ENCODE measurements at regions not wholly inside any gene's neighbourhood (a gene's known extent, or its start where the extent isn't known, plus 50 kb on each side); places are given as distances from the start of the nearest gene placed in this dataset.
"Not testable (repeated sequence)": the region's sequence is repeated elsewhere in the genome, so short reads cannot be mapped to it uniquely, and the experiment has no call there.

GRCh38 chr4:149211876-149212275, 603.8 kb downstream of the IQCM start:
- Histone ChIP-seq H3K36me3 (ENCODE audit: insufficient read depth, insufficient read length, low read length) (no peaks in the 10 kb centered on the region), H3K4me1 (ENCODE audit: insufficient read depth, insufficient read length) (no peaks in the 10 kb centered on the region), H3K9me3 (ENCODE audit: insufficient read depth, low read length) (no peaks in the 10 kb centered on the region), H3K27me3 (ENCODE audit: insufficient read depth, insufficient read length) (no peaks in the 10 kb centered on the region), H3K4me3 (ENCODE audit: insufficient read length, low read depth) (no peak overlapping the region), H3K9ac (ENCODE audit: insufficient read length, low read depth) (no peak overlapping the region)
- no peak for DNase-seq (ENCODE audit: low read depth, low spot score)
- no peak for TF ChIP-seq ZNF274 (IDR thresholded peaks at IDR 0.05; ENCODE audit: low read depth, low read length)
- TF ChIP-seq SUZ12 (IDR thresholded peaks at IDR 0.05; ENCODE audit: extremely low read depth, insufficient read depth, insufficient read length) = no peak
- no peak for TF ChIP-seq YY1 (IDR thresholded peaks at IDR 0.05; ENCODE audit: insufficient read depth, insufficient read length)

GRCh38 chr4:149203256-149204001, 612.2 kb downstream of the IQCM start:
- Histone ChIP-seq H3K36me3 (ENCODE audit: insufficient read depth, insufficient read length, low read length) (no peaks in the 10 kb centered on the region), H3K4me3 (ENCODE audit: insufficient read length, low read depth) (no peak overlapping the region), H3K9ac (ENCODE audit: insufficient read length, low read depth) (no peak overlapping the region), H3K4me1 (ENCODE audit: insufficient read depth, insufficient read length) (no peaks in the 10 kb centered on the region), H3K27me3 (ENCODE audit: insufficient read depth, insufficient read length) (no peaks in the 10 kb centered on the region), H3K9me3 (ENCODE audit: insufficient read depth, low read length) (no peaks in the 10 kb centered on the region)
- TF ChIP-seq SUZ12 (IDR thresholded peaks at IDR 0.05; ENCODE audit: extremely low read depth, insufficient read depth, insufficient read length) (no peak), ZNF274 (IDR thresholded peaks at IDR 0.05; ENCODE audit: low read depth, low read length) (no peak), YY1 (IDR thresholded peaks at IDR 0.05; ENCODE audit: insufficient read depth, insufficient read length) (no peak)
- DNase-seq (ENCODE audit: low read depth, low spot score) = no peak

GRCh38 chr4:149202117-149202516, 613.5 kb downstream of the IQCM start:
- H3K27me3 ChIP-seq (ENCODE audit: insufficient read depth, insufficient read length) = no peaks in the 10 kb centered on the region
- no peak overlapping the region for H3K4me3 ChIP-seq (ENCODE audit: insufficient read length, low read depth)
- H3K36me3 ChIP-seq (ENCODE audit: insufficient read depth, insufficient read length, low read length) = no peaks in the 10 kb centered on the region
- no peak for DNase-seq (ENCODE audit: low read depth, low spot score)
- TF ChIP-seq SUZ12 (IDR thresholded peaks at IDR 0.05; ENCODE audit: extremely low read depth, insufficient read depth, insufficient read length) (no peak), YY1 (IDR thresholded peaks at IDR 0.05; ENCODE audit: insufficient read depth, insufficient read length) (no peak), ZNF274 (IDR thresholded peaks at IDR 0.05; ENCODE audit: low read depth, low read length) (no peak)
- H3K4me1 ChIP-seq (ENCODE audit: insufficient read depth, insufficient read length) = no peaks in the 10 kb centered on the region
- no peaks in the 10 kb centered on the region for H3K9me3 ChIP-seq (ENCODE audit: insufficient read depth, low read length)
- no peak overlapping the region for H3K9ac ChIP-seq (ENCODE audit: insufficient read length, low read depth)

- Histone ChIP-seq H3K27me3 (ENCODE audit: insufficient read depth, insufficient read length) (no peaks in the 10 kb centered on the region), H3K9ac (ENCODE audit: insufficient read length, low read depth) (no peak overlapping the region), H3K4me1 (ENCODE audit: insufficient read depth, insufficient read length) (no peaks in the 10 kb centered on the region), H3K9me3 (ENCODE audit: insufficient read depth, low read length) (no peaks in the 10 kb centered on the region), H3K36me3 (ENCODE audit: insufficient read depth, insufficient read length, low read length) (no peaks in the 10 kb centered on the region), H3K4me3 (ENCODE audit: insufficient read length, low read depth) (no peak overlapping the region)
- TF ChIP-seq YY1 (IDR thresholded peaks at IDR 0.05; ENCODE audit: insufficient read depth, insufficient read length) (no peak), SUZ12 (IDR thresholded peaks at IDR 0.05; ENCODE audit: extremely low read depth, insufficient read depth, insufficient read length) (no peak), ZNF274 (IDR thresholded peaks at IDR 0.05; ENCODE audit: low read depth, low read length) (no peak)
- no peak for DNase-seq (ENCODE audit: low read depth, low spot score)
Observed at GRCh38 chr4:149199594-149199993, 616.0 kb downstream of the IQCM start.

GRCh38 chr4:149194061-149194460, 621.6 kb downstream of the IQCM start:
- Histone ChIP-seq H3K9me3 (ENCODE audit: insufficient read depth, low read length) (no peaks in the 10 kb centered on the region), H3K4me3 (ENCODE audit: insufficient read length, low read depth) (no peak overlapping the region), H3K9ac (ENCODE audit: insufficient read length, low read depth) (no peak overlapping the region), H3K36me3 (ENCODE audit: insufficient read depth, insufficient read length, low read length) (no peaks in the 10 kb centered on the region), H3K4me1 (ENCODE audit: insufficient read depth, insufficient read length) (no peaks in the 10 kb centered on the region), H3K27me3 (ENCODE audit: insufficient read depth, insufficient read length) (no peaks in the 10 kb centered on the region)
- DNase-seq (ENCODE audit: low read depth, low spot score) = no peak
- no peak for TF ChIP-seq SUZ12 (IDR thresholded peaks at IDR 0.05; ENCODE audit: extremely low read depth, insufficient read depth, insufficient read length)
- TF ChIP-seq YY1 (IDR thresholded peaks at IDR 0.05; ENCODE audit: insufficient read depth, insufficient read length) = no peak
- TF ChIP-seq ZNF274 (IDR thresholded peaks at IDR 0.05; ENCODE audit: low read depth, low read length) = no peak

GRCh38 chr4:149187726-149188125, 627.9 kb downstream of the IQCM start:
- Histone ChIP-seq H3K27me3 (ENCODE audit: insufficient read depth, insufficient read length) (no peaks in the 10 kb centered on the region), H3K36me3 (ENCODE audit: insufficient read depth, insufficient read length, low read length) (no peaks in the 10 kb centered on the region), H3K4me3 (ENCODE audit: insufficient read length, low read depth) (no peak overlapping the region), H3K9me3 (ENCODE audit: insufficient read depth, low read length) (no peaks in the 10 kb centered on the region), H3K4me1 (ENCODE audit: insufficient read depth, insufficient read length) (peaks cover 3% of the 10 kb centered on the region), H3K9ac (ENCODE audit: insufficient read length, low read depth) (no peak overlapping the region)
- TF ChIP-seq YY1 (IDR thresholded peaks at IDR 0.05; ENCODE audit: insufficient read depth, insufficient read length) (no peak), ZNF274 (IDR thresholded peaks at IDR 0.05; ENCODE audit: low read depth, low read length) (no peak), SUZ12 (IDR thresholded peaks at IDR 0.05; ENCODE audit: extremely low read depth, insufficient read depth, insufficient read length) (no peak)
- no peak for DNase-seq (ENCODE audit: low read depth, low spot score)

GRCh38 chr4:149183638-149184037, 632.0 kb downstream of the IQCM start:
- H3K36me3 ChIP-seq (ENCODE audit: insufficient read depth, insufficient read length, low read length) = no peaks in the 10 kb centered on the region
- TF ChIP-seq YY1 (IDR thresholded peaks at IDR 0.05; ENCODE audit: insufficient read depth, insufficient read length) (no peak), ZNF274 (IDR thresholded peaks at IDR 0.05; ENCODE audit: low read depth, low read length) (no peak), SUZ12 (IDR thresholded peaks at IDR 0.05; ENCODE audit: extremely low read depth, insufficient read depth, insufficient read length) (no peak)
- H3K4me3 ChIP-seq (ENCODE audit: insufficient read length, low read depth) = no peak overlapping the region
- no peak overlapping the region for H3K9ac ChIP-seq (ENCODE audit: insufficient read length, low read depth)
- H3K27me3 ChIP-seq (ENCODE audit: insufficient read depth, insufficient read length) = no peaks in the 10 kb centered on the region
- no peaks in the 10 kb centered on the region for H3K4me1 ChIP-seq (ENCODE audit: insufficient read depth, insufficient read length)
- peak; percentile 46 for DNase-seq (ENCODE audit: low read depth, low spot score)
- H3K9me3 ChIP-seq (ENCODE audit: insufficient read depth, low read length) = no peaks in the 10 kb centered on the region

- H3K9ac ChIP-seq (ENCODE audit: insufficient read length, low read depth) = not testable (repeated sequence)
Observed at GRCh38 chr4:149181459-149181858, 634.2 kb downstream of the IQCM start.

More at GRCh38 chr4:149181459-149181858, 634.2 kb downstream of the IQCM start:
- H3K4me1 ChIP-seq (ENCODE audit: insufficient read depth, insufficient read length); H3K9me3 ChIP-seq (ENCODE audit: insufficient read depth, low read length); H3K36me3 ChIP-seq (ENCODE audit: insufficient read depth, insufficient read length, low read length); DNase-seq (ENCODE audit: low read depth, low spot score); H3K4me3 ChIP-seq (ENCODE audit: insufficient read length, low read depth); H3K27me3 ChIP-seq (ENCODE audit: insufficient read depth, insufficient read length): not testable (repeated sequence)

All from NT2/D1 (cell line).